ENCODE measurements at regions not wholly inside any gene's neighbourhood (a gene's known extent, or its start where the extent isn't known, plus 50 kb on each side); places are given as distances from the start of the nearest gene placed in this dataset.

DNA sequence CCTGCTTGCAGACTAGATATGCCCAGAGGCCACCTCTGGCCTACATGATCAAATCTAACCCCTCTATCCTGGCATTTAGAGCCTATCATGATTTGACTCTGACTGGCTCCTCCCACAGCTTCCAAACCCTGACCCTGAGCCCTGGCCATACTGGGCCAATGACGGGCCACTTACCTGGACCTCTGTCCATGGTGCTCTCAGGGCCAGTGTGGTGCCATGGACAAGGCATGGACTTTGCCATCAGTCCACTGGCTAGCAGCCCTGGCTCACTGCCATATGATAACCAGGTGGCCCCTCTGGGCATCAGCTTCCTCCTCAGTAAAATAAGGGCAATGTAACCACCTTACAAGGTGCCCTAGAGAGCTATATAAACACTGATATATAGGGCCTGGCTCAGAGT, 713.4 kb downstream of the PTPRU start:
- Histone ChIP-seq H3K9me3 (no peaks in the 10 kb centered on the region), H3K27me3 (no peaks in the 10 kb centered on the region), H3K4me3 (ENCODE audit: low read depth, low read length) (no peak overlapping the region), H3K4me1 (no peaks in the 10 kb centered on the region), H3K36me3 (no peaks in the 10 kb centered on the region)
- no peak for DNase-seq
- TF ChIP-seq, protein P1, sequence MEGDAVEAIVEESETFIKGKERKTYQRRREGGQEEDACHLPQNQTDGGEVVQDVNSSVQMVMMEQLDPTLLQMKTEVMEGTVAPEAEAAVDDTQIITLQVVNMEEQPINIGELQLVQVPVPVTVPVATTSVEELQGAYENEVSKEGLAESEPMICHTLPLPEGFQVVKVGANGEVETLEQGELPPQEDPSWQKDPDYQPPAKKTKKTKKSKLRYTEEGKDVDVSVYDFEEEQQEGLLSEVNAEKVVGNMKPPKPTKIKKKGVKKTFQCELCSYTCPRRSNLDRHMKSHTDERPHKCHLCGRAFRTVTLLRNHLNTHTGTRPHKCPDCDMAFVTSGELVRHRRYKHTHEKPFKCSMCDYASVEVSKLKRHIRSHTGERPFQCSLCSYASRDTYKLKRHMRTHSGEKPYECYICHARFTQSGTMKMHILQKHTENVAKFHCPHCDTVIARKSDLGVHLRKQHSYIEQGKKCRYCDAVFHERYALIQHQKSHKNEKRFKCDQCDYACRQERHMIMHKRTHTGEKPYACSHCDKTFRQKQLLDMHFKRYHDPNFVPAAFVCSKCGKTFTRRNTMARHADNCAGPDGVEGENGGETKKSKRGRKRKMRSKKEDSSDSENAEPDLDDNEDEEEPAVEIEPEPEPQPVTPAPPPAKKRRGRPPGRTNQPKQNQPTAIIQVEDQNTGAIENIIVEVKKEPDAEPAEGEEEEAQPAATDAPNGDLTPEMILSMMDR (IDR thresholded peaks at IDR 0.05; ENCODE audit: low read depth, low read length), result no peak

DNA sequence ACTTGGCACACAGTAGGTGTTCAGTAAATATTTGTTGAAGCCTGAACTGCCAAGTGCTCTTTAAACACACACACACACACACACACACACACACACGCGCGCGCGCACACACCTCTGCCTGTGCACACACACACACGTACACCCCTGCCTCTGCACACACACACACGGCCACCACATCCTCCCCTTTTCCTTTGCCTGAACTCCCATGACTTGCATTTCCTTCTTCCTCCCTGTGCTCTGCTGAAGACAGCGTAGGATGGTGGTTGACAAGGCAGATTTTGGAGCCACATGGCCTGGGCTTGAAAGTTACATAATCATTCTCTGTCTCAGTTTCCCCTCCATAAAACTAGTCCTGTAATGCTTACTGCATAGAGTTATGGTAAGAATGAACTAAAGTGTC, 712.3 kb downstream of the PTPRU start:
- no peaks in the 10 kb centered on the region for H3K4me1 ChIP-seq
- H3K27me3 ChIP-seq, result no peaks in the 10 kb centered on the region
- no peak for DNase-seq
- H3K4me3 ChIP-seq (ENCODE audit: low read depth, low read length), result no peak overlapping the region
- no peaks in the 10 kb centered on the region for H3K9me3 ChIP-seq
- no peaks in the 10 kb centered on the region for H3K36me3 ChIP-seq
- TF ChIP-seq, protein P1 (IDR thresholded peaks at IDR 0.05; ENCODE audit: low read depth, low read length), result no peak

DNA sequence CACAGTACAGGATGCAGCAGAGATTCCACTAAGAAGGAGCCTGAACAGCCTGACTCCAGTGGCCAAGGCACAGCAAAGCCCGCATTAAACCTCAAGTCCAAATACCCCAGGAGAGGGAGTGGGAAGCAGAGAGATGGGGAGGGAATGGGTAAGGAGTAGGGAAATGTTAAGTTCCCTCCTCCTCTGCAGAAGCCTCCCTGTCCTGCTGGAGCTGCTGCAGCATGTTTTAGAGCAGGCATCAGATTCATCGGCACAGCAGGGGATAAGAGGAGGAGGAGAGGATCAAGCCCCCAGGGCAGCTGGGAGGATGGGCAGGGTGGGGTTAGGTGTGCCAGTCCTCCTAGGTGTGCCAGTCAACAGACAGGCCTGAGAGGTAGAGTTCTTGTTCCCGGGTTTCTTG, 709.7 kb downstream of the PTPRU start:
- Histone ChIP-seq H3K9me3 (no peaks in the 10 kb centered on the region), H3K36me3 (no peaks in the 10 kb centered on the region), H3K4me1 (no peaks in the 10 kb centered on the region), H3K27me3 (no peaks in the 10 kb centered on the region), H3K4me3 (ENCODE audit: low read depth, low read length) (no peak overlapping the region)
- TF ChIP-seq, protein P1 (IDR thresholded peaks at IDR 0.05; ENCODE audit: low read depth, low read length), result no peak
- no peak for DNase-seq

DNA sequence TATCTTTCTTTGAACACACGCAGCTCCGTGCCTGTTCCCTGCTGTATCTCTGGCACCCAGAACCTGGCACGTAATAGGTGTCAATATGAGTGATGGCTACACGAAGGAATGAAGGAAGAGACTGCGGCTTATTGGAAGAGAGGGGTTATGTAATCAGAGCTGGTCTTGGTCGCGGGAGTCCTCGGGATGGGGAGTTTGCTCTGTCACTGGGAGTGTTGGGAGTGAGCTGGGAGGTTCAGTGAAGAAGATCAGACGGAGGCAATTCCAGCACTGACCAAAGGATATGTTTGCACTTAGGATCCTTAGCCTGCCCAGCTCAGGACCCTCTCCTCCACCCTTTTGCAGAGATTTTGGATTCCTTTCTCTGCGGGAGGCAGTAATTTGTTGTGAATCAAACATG, 709.1 kb downstream of the PTPRU start:
- TF ChIP-seq, protein P1 (IDR thresholded peaks at IDR 0.05; ENCODE audit: low read depth, low read length), result no peak
- no peak for DNase-seq
- H3K36me3 ChIP-seq, result no peaks in the 10 kb centered on the region
- H3K27me3 ChIP-seq, result no peaks in the 10 kb centered on the region
- no peaks in the 10 kb centered on the region for H3K4me1 ChIP-seq
- no peaks in the 10 kb centered on the region for H3K9me3 ChIP-seq
- H3K4me3 ChIP-seq (ENCODE audit: low read depth, low read length), result no peak overlapping the region

DNA sequence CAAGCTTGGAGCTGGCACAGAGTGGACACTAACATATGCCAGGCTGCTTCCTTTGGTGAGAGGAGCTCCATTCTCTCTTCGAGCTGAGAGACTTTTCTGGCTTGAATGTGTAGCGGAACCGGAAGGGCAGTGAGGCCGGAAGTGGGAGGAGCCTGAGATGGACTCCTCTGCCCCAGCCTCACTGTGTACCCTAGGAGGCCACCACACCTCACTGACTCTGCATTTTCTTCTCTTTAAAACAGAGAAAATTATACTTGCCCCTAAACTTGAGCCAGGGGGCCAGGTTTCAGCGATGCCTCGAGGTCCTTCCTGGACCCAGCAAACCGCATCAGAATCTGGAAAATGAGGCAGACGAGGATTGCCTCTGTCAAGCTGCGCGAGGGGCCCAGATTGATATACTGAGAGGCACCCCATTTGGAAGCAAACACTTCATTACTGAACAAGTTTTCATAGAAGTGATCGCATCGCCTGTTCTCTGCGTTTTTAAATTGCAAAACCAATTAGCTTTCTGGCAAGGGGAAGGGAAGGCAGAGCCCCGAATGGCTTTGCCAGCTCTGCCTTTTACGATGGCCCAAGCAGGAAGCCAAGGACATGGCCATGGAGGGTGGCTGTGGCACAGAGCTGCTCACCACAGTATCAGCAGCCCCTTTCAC, 708.1 kb downstream of the PTPRU start:
- no peaks in the 10 kb centered on the region for H3K4me1 ChIP-seq
- TF ChIP-seq, protein P1 (IDR thresholded peaks at IDR 0.05; ENCODE audit: low read depth, low read length), result no peak
- no peaks in the 10 kb centered on the region for H3K9me3 ChIP-seq
- no peak overlapping the region for H3K4me3 ChIP-seq (ENCODE audit: low read depth, low read length)
- DNase-seq, result no peak
- H3K36me3 ChIP-seq, result no peaks in the 10 kb centered on the region
- H3K27me3 ChIP-seq, result no peaks in the 10 kb centered on the region

DNA sequence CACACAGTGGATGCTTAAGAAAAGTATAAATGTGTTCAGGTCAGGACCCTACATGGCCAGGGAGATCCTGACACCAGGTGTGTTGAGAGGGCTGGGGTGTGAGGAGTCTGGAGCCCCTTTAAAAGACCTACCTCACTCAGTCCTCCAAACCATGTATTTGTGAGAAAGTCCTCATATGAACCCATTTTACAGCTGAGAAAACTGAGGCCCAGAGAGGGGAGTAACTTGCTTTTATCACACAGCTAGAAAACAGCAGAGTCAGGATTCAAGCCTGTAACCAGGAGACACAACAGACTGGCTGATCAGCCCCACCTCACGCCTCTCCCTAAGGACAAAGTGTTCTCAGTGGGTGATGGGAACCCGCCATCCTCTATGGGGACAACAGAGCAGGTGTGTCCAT, 706.7 kb downstream of the PTPRU start:
- Histone ChIP-seq H3K4me1 (no peaks in the 10 kb centered on the region), H3K36me3 (no peaks in the 10 kb centered on the region), H3K4me3 (ENCODE audit: low read depth, low read length) (no peak overlapping the region), H3K9me3 (no peaks in the 10 kb centered on the region), H3K27me3 (no peaks in the 10 kb centered on the region)
- TF ChIP-seq, protein P1 (IDR thresholded peaks at IDR 0.05; ENCODE audit: low read depth, low read length), result no peak
- DNase-seq, result no peak
